T-helper 1 cell treated with Interleukin-12 subunit alpha and Interleukin-12 subunit beta and Interleukin-4 antibody, amounts not matched to agents 30 μg/mL and 1 μg/mL, for 36 hours (primary cell): ENCODE measurements at regions not wholly inside any gene's neighbourhood (a gene's known extent, or its start where the extent isn't known, plus 50 kb on each side); places are given as distances from the start of the nearest gene placed in this dataset.

Experiments
- H3K27ac Mint-ChIP-seq: one replicate; pipeline ENCODE4 v1.8.0; 2021; ENCODE audit warnings: mild to moderate bottlenecking, mixed read lengths
- H3K27me3 Mint-ChIP-seq: one replicate; pipeline ENCODE4 v1.8.0; 2021; ENCODE audit warnings: low read depth, mixed read lengths
- H3K36me3 Mint-ChIP-seq: one replicate; pipeline ENCODE4 v1.8.0; 2021; ENCODE audit warnings: low read depth, mixed read lengths
- H3K4me1 Mint-ChIP-seq: one replicate; pipeline ENCODE4 v1.8.0; 2021; ENCODE audit warnings: low read depth, mixed read lengths
- H3K4me3 Mint-ChIP-seq: one replicate; pipeline ENCODE4 v1.8.0; 2021; ENCODE audit warnings: mild to moderate bottlenecking, moderate library complexity, mixed read lengths
- H3K9me3 Mint-ChIP-seq: one replicate; pipeline ENCODE4 v1.8.0; 2021; ENCODE audit warnings: mixed read lengths

- Mint-ChIP-seq H3K27me3 (peaks cover 5% of the 10 kb centered on the region), H3K4me3 (no peak overlapping the region), H3K4me1 (no peaks in the 10 kb centered on the region), H3K9me3 (no peaks in the 10 kb centered on the region), H3K36me3 (no peaks in the 10 kb centered on the region), H3K27ac (no peak overlapping the region)
Observed at GRCh38 chr9:86512929-86513328, 158.7 kb upstream of the TUT7 start.

GRCh38 chr9:86511614-86512360 is 157.6 kb upstream of the TUT7 start:
- H3K36me3 Mint-ChIP-seq: no peaks in the 10 kb centered on the region
- peaks cover 8% of the 10 kb centered on the region for H3K27me3 Mint-ChIP-seq
- no peaks in the 10 kb centered on the region for H3K9me3 Mint-ChIP-seq
- no peaks in the 10 kb centered on the region for H3K4me1 Mint-ChIP-seq
- H3K4me3 Mint-ChIP-seq: no peak overlapping the region
- no peak overlapping the region for H3K27ac Mint-ChIP-seq

GRCh38 chr9:86508208-86508903 is 154.1 kb upstream of the TUT7 start:
- Mint-ChIP-seq H3K4me1 (no peaks in the 10 kb centered on the region), H3K36me3 (no peaks in the 10 kb centered on the region), H3K27ac (no peak overlapping the region), H3K9me3 (no peaks in the 10 kb centered on the region), H3K27me3 (peaks cover 6% of the 10 kb centered on the region), H3K4me3 (no peak overlapping the region)

- Mint-ChIP-seq H3K36me3 (no peaks in the 10 kb centered on the region), H3K9me3 (no peaks in the 10 kb centered on the region), H3K4me1 (no peaks in the 10 kb centered on the region), H3K27ac (no peak overlapping the region), H3K27me3 (peaks cover 4% of the 10 kb centered on the region), H3K4me3 (no peak overlapping the region)
Observed at GRCh38 chr9:86507212-86507630, 153.0 kb upstream of the TUT7 start.

DNA sequence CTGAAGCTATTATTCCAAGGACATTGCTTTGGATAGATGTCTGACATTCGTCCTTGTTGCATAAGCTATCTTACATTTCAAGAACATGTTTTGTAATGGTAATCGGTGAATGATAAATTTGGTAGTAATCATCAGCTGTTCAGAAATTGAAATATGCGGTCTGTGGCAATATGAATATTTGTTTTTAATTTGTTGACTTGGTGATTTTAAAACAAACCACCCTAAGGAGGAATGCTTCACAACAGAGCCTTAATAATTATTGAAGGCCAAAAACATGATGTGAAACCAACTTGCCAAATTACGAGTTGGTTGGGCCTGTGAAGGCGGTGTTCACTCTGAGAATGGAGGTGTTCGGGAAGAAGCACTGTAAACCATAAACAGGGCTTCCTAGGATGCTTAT is 149.7 kb upstream of the TUT7 start:
- H3K4me3 Mint-ChIP-seq: no peak overlapping the region
- H3K9me3 Mint-ChIP-seq: no peaks in the 10 kb centered on the region
- peaks cover 17% of the 10 kb centered on the region for H3K27me3 Mint-ChIP-seq
- no peaks in the 10 kb centered on the region for H3K4me1 Mint-ChIP-seq
- no peak overlapping the region for H3K27ac Mint-ChIP-seq
- H3K36me3 Mint-ChIP-seq: no peaks in the 10 kb centered on the region

DNA sequence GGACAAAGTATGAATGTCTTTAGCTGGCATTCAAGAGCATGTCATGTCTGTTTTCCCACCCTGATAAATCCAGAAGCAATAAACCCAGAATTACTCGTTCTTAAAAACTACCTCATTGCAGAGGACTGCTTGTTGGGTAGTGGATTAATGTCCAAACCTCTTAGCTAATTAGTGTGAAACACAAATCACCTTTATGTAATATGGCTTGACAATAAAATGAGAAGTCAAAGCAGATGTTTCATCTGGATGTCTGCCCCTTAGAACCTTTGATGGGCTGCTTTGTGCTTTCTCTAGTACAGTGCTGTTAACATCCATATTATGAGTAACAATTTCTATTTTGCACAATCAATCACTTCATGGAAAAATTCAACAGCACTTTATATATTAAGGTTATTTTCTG is 149.1 kb upstream of the TUT7 start:
- Mint-ChIP-seq H3K4me1 (no peaks in the 10 kb centered on the region), H3K36me3 (no peaks in the 10 kb centered on the region), H3K9me3 (no peaks in the 10 kb centered on the region), H3K4me3 (no peak overlapping the region), H3K27me3 (peaks cover 17% of the 10 kb centered on the region), H3K27ac (no peak overlapping the region)

GRCh38 chr9:86500667-86501435 is 146.6 kb upstream of the TUT7 start:
- H3K27ac Mint-ChIP-seq: no peak overlapping the region
- no peaks in the 10 kb centered on the region for H3K36me3 Mint-ChIP-seq
- no peak overlapping the region for H3K4me3 Mint-ChIP-seq
- H3K27me3 Mint-ChIP-seq: peaks cover 19% of the 10 kb centered on the region
- no peaks in the 10 kb centered on the region for H3K4me1 Mint-ChIP-seq
- no peaks in the 10 kb centered on the region for H3K9me3 Mint-ChIP-seq

DNA sequence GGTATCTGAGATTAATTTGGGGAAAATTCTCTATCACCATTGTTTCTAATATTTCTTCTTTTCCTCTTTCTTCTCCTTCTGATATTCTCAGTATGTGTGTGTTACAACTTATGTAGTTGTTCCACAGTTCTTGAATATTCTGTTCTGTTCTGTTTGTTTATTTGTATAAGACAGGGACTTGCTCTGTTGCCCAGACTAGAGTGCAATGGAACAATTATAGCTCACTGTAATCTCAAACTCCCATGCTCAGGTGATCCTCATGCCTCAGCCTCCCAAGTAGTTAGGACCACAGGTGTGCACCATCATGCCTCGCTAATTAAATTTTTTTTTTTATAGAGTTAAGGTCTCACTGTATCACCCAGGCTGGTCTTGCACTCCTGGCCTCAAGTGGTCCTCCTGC is 145.8 kb upstream of the TUT7 start:
- H3K4me3 Mint-ChIP-seq: no peak overlapping the region

DNA sequence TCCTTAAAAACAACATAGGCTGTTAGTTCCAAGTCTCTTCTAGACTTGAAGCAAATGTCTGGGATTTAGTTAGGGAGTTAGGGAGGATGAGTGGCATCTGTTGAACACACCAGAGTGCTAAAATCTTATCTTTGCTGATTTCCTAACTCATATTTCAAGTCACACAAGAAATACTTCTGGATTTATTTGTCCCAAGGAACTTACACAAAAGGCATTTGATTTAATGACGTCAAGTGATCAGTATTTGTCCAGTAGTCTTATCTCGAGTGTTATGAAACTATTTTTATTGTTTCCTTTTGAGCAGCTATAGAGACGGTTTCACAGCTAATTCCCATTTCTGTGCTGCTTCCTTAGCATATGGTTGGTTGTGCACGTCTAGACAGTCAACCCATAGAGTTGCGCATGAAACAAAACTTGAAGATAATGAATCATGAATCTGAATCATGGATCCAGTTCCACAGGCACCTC is 140.5 kb upstream of the TUT7 start:
- Mint-ChIP-seq H3K27ac (no peak overlapping the region), H3K4me1 (no peaks in the 10 kb centered on the region), H3K36me3 (no peaks in the 10 kb centered on the region), H3K27me3 (peaks cover 11% of the 10 kb centered on the region), H3K9me3 (no peaks in the 10 kb centered on the region), H3K4me3 (no peak overlapping the region)

More for the DNA sequence above, 145.8 kb upstream of the TUT7 start:
- H3K4me1 Mint-ChIP-seq: no peaks in the 10 kb centered on the region
- H3K9me3 Mint-ChIP-seq: no peaks in the 10 kb centered on the region
- H3K36me3 Mint-ChIP-seq: no peaks in the 10 kb centered on the region
- H3K27ac Mint-ChIP-seq: no peak overlapping the region
- peaks cover 24% of the 10 kb centered on the region for H3K27me3 Mint-ChIP-seq

DNA sequence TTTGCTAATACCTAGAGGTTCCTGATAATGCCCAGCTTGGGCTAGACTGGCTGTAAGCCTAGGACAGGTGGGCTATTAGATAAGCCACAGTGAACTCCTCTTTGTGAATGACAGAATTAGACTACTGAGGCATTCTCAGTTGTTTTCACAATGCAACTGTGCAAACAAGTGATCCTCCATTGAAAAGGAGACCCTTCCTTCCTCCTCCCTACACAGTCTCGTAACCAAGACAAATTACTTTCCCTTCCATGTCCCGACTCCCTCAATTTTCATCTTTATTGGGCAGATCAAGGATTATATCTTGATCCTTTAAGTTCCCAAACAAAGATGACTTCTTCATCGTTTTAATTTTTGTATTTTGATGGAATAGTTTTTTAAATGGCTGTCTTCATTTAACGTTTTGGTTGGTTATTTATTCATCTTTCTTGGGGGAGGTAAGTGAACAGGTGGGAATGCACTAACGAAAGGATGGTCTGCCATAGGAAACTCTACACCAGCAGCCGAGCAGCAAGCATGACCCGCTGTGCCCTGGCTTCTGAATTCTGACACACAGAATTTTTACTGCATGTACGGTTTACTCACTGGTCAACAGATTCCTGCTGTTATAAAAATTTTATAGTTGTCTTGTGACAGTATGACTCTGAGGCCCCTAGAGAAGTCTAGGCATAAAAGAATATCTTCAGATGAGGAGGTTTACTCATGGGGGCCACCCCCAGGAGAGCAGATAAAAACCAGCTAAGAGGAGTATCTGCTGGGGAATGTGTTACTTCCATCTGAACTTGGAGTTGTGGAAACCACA is 137.5 kb upstream of the TUT7 start:
- Mint-ChIP-seq H3K27ac (no peak overlapping the region), H3K27me3 (peaks cover 11% of the 10 kb centered on the region), H3K4me3 (no peak overlapping the region), H3K4me1 (no peaks in the 10 kb centered on the region), H3K9me3 (no peaks in the 10 kb centered on the region), H3K36me3 (no peaks in the 10 kb centered on the region)

DNA sequence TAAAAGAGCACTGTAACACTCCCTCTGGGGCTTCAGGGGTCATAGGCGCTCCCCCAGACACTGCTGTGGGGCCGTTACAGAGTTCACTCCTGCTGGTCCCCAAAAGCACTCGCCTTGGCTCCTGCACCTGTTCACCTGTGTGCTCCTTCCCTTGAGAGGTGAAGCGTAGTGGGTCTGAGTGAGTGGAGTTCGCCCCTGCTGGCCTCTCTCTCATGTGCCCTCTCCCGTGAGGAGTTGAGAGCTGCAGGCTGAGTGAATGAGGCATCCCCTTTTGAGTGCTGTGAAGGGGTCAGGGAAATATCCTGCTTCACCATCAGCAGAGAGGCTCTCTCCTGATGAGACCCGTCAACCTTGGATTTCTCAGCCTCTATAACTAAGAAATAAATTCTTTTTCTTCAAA is 134.6 kb upstream of the TUT7 start:
- Mint-ChIP-seq H3K27me3 (no peaks in the 10 kb centered on the region), H3K4me3 (no peak overlapping the region), H3K4me1 (peaks cover 4% of the 10 kb centered on the region), H3K36me3 (no peaks in the 10 kb centered on the region), H3K9me3 (no peaks in the 10 kb centered on the region), H3K27ac (no peak overlapping the region)

- Mint-ChIP-seq H3K9me3 (no peaks in the 10 kb centered on the region), H3K4me1 (peaks cover 4% of the 10 kb centered on the region), H3K4me3 (no peak overlapping the region), H3K36me3 (no peaks in the 10 kb centered on the region), H3K27ac (no peak overlapping the region), H3K27me3 (no peaks in the 10 kb centered on the region)
Observed at GRCh38 chr9:86488345-86488744, 134.1 kb upstream of the TUT7 start.

- Mint-ChIP-seq H3K27me3 (no peaks in the 10 kb centered on the region), H3K4me1 (peaks cover 4% of the 10 kb centered on the region), H3K4me3 (no peak overlapping the region), H3K36me3 (no peaks in the 10 kb centered on the region), H3K9me3 (no peaks in the 10 kb centered on the region), H3K27ac (no peak overlapping the region)
Observed at GRCh38 chr9:86487838-86488233, 133.6 kb upstream of the TUT7 start.
